Cardiac fibroblast (primary cell): ENCODE measurements at regions not wholly inside any gene's neighbourhood (a gene's known extent, or its start where the extent isn't known, plus 50 kb on each side); places are given as distances from the start of the nearest gene placed in this dataset.

Experiments
- DNase-seq, 2 donors: peaks; one replicate each; pipeline versions ENCODE4 v3.0.0 to v3.0.0-alpha.2; 2010; ENCODE audit warnings: low read depth in 2 of 2
- H3K4me3 ChIP-seq, 2 donors: replicated peaks in 1 of 2; 1 replicate in 1 of 2; 2 replicates in 1 of 2; pipeline ENCODE4 v1.5.1; 2011; ENCODE audit warnings: low read depth in 2 of 2, low read length in 2 of 2, mild to moderate bottlenecking in 2 of 2, moderate library complexity in 1 of 2
- CTCF ChIP-seq: IDR thresholded peaks from one replicate; pipeline ENCODE4 v1.5.1; 2011; ENCODE audit warnings: low read depth, mild to moderate bottlenecking, low read length, inconsistent platforms

- DNase-seq, result no peak
These were observed 72.0 kb downstream of the FAM43A start for GRCh38 chr3:194757647-194758061.

GRCh38 chr3:194758716-194759115 lies 73.0 kb downstream of the FAM43A start:
- no peak for TF ChIP-seq CTCF
- no peak overlapping the region for H3K4me3 ChIP-seq
- no peak for DNase-seq

More at GRCh38 chr3:194757647-194758061, 72.0 kb downstream of the FAM43A start:
- TF ChIP-seq CTCF, result no peak
- H3K4me3 ChIP-seq, result no peak overlapping the region

GRCh38 chr3:194760494-194761137 lies 74.9 kb downstream of the FAM43A start:
- no peak overlapping the region for H3K4me3 ChIP-seq
- DNase-seq, result peak in 1 of 2 donors; percentile 23
- TF ChIP-seq CTCF, result no peak

GRCh38 chr3:194761384-194761783 lies 75.7 kb downstream of the FAM43A start:
- DNase-seq, result no peak
- TF ChIP-seq CTCF, result no peak
- H3K4me3 ChIP-seq, result no peak overlapping the region

GRCh38 chr3:194766845-194767244 lies 81.2 kb downstream of the FAM43A start:
- no peak for TF ChIP-seq CTCF
- H3K4me3 ChIP-seq, result no peak overlapping the region

GRCh38 chr3:194767446-194768207 lies 81.9 kb downstream of the FAM43A start:
- no peak for TF ChIP-seq CTCF
- H3K4me3 ChIP-seq, result no peak overlapping the region
- DNase-seq, result no peak

More at GRCh38 chr3:194766845-194767244, 81.2 kb downstream of the FAM43A start:
- no peak for DNase-seq
